ENCODE measurements at regions not wholly inside any gene's neighbourhood (a gene's known extent, or its start where the extent isn't known, plus 50 kb on each side); places are given as distances from the start of the nearest gene placed in this dataset.

DNA sequence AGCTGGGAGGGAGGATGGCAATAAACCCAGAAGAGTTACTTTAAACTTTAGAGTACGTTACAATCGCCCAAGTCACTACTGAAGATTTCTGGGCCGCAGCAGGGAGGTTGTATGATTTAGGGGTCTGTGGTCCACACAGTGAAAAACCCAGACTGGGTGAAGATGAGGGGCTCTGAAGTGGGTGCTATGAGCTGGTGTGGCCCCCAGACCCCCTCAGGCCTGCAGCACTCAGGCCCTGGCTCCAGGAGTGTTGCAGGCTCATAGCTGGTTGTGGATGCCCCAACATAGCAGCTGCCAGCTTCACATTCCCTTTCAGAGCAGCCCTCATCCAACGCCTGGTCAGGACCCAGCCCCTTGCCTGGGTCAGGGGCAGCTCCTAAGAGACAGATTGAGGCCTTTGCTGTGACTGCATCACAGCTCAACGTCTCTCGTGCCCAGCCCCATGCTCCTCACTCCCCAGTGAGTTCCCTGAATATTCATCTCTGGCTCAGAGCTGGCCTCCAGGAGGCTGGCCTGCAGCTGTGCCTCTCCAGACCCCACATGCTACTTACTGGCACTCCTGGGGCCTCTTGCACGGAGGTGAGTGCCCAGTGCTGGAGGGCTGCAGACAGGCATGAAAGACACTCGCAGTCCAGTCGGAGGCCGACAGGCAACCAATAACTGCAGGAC lies 94.5 kb upstream of the MYCN start:
- no peaks in the 10 kb centered on the region for H3K9me3 ChIP-seq (replicated peaks; ENCODE audit: insufficient read depth, low read length)
- H3K36me3 ChIP-seq (replicated peaks; ENCODE audit: insufficient read depth, low read length) = no peaks in the 10 kb centered on the region
- no peaks in the 10 kb centered on the region for H4K20me1 ChIP-seq (ENCODE audit: insufficient read depth, low read length)
- H3K4me2 ChIP-seq (ENCODE audit: low read depth, low read length) = no peak overlapping the region
- H3K27ac ChIP-seq (ENCODE audit: low read length) = no peak overlapping the region
- H3K79me2 ChIP-seq (ENCODE audit: low read length) = no peaks in the 10 kb centered on the region
- no peaks in the 10 kb centered on the region for H3K4me1 ChIP-seq (ENCODE audit: low read length)
- no peaks in the 10 kb centered on the region for H3F3A ChIP-seq (ENCODE audit: insufficient read depth, low read length)
- H3K9me2 ChIP-seq (replicated peaks; ENCODE audit: insufficient read depth, low read length) = no peaks in the 10 kb centered on the region
- H3K9ac ChIP-seq (ENCODE audit: low read length) = no peak overlapping the region
- TF ChIP-seq CTCF (IDR thresholded peaks at IDR 0.05; ENCODE audit: low read length) (no peak), EZH2phosphoT487 (IDR thresholded peaks at IDR 0.05; ENCODE audit: low read length) (no peak)
- H3K27me3 ChIP-seq (replicated peaks; ENCODE audit: insufficient read depth, low read length) = no peaks in the 10 kb centered on the region
- H3K4me3 ChIP-seq (ENCODE audit: low read length) = no peak overlapping the region
- no peak for DNase-seq
- no peak overlapping the region for H2AFZ ChIP-seq (ENCODE audit: low read length)

DNA sequence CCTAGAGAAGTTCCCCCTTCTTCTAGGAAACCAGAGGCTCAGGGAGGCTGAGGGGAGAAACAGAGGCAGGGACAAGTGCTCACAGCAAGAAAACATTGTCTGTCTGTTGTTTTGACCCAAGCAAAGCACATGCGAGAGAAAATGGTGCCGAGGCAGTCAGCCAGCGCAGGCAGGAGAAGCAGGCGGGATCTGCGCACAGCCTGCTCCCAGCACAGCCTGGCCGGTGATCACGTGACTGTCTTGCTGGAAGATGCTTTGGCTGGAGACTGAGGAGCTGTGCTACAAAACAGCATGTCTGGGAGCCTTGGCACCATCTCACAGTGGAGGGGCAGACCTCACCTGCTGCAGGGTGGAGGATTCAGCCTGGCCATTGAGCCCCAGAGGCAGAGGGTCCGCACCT lies 93.7 kb upstream of the MYCN start:
- no peaks in the 10 kb centered on the region for H3K27me3 ChIP-seq (replicated peaks; ENCODE audit: insufficient read depth, low read length)
- H3K36me3 ChIP-seq (replicated peaks; ENCODE audit: insufficient read depth, low read length) = no peaks in the 10 kb centered on the region
- no peak overlapping the region for H3K27ac ChIP-seq (ENCODE audit: low read length)
- no peak overlapping the region for H3K4me2 ChIP-seq (ENCODE audit: low read depth, low read length)
- no peak overlapping the region for H3K4me3 ChIP-seq (ENCODE audit: low read length)
- H3K9me2 ChIP-seq (replicated peaks; ENCODE audit: insufficient read depth, low read length) = no peaks in the 10 kb centered on the region
- H4K20me1 ChIP-seq (ENCODE audit: insufficient read depth, low read length) = no peaks in the 10 kb centered on the region
- DNase-seq = no peak
- H3F3A ChIP-seq (ENCODE audit: insufficient read depth, low read length) = no peaks in the 10 kb centered on the region
- H3K79me2 ChIP-seq (ENCODE audit: low read length) = no peaks in the 10 kb centered on the region
- TF ChIP-seq EZH2 (optimal IDR thresholded peaks at IDR 0.05; ENCODE audit: low read depth, low read length) (no peak), EZH2phosphoT487 (IDR thresholded peaks at IDR 0.05; ENCODE audit: low read length) (no peak), CTCF (IDR thresholded peaks at IDR 0.05; ENCODE audit: low read length) (no peak)
- H3K9ac ChIP-seq (ENCODE audit: low read length) = no peak overlapping the region
- H2AFZ ChIP-seq (ENCODE audit: low read length) = no peak overlapping the region
- H3K9me3 ChIP-seq (replicated peaks; ENCODE audit: insufficient read depth, low read length) = no peaks in the 10 kb centered on the region
- no peaks in the 10 kb centered on the region for H3K4me1 ChIP-seq (ENCODE audit: low read length)

DNA sequence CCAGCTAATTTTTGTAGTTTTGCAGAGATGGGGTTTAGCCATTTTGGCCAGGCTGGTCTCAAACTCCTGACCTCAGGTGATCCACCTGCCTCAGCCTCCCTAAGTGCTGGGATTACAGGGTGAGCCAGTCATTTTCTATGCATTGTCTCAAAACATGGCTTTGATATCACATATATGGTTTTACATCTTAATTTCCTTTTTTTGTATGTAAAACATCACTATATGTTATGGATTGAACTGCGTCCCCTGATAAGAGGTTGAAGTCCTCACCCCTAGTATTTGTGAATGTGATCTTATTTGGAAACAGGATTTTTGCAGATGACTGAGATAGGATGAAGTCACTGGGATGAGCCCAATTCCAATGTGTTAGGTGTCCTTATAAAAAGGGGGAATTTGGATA lies 89.8 kb upstream of the MYCN start:
- no peak overlapping the region for H2AFZ ChIP-seq (ENCODE audit: low read length)
- no peak overlapping the region for H3K9ac ChIP-seq (ENCODE audit: low read length)
- H3K9me2 ChIP-seq (replicated peaks; ENCODE audit: insufficient read depth, low read length) = no peaks in the 10 kb centered on the region
- no peaks in the 10 kb centered on the region for H3F3A ChIP-seq (ENCODE audit: insufficient read depth, low read length)
- H3K27me3 ChIP-seq (replicated peaks; ENCODE audit: insufficient read depth, low read length) = no peaks in the 10 kb centered on the region
- H3K9me3 ChIP-seq (replicated peaks; ENCODE audit: insufficient read depth, low read length) = no peaks in the 10 kb centered on the region
- TF ChIP-seq EZH2phosphoT487 (IDR thresholded peaks at IDR 0.05; ENCODE audit: low read length) (no peak), CTCF (IDR thresholded peaks at IDR 0.05; ENCODE audit: low read length) (no peak), EZH2 (optimal IDR thresholded peaks at IDR 0.05; ENCODE audit: low read depth, low read length) (no peak)
- no peaks in the 10 kb centered on the region for H3K79me2 ChIP-seq (ENCODE audit: low read length)
- H3K27ac ChIP-seq (ENCODE audit: low read length) = no peak overlapping the region
- H4K20me1 ChIP-seq (ENCODE audit: insufficient read depth, low read length) = no peaks in the 10 kb centered on the region
- no peak for DNase-seq
- no peaks in the 10 kb centered on the region for H3K36me3 ChIP-seq (replicated peaks; ENCODE audit: insufficient read depth, low read length)
- H3K4me3 ChIP-seq (ENCODE audit: low read length) = no peak overlapping the region
- no peak overlapping the region for H3K4me2 ChIP-seq (ENCODE audit: low read depth, low read length)
- no peaks in the 10 kb centered on the region for H3K4me1 ChIP-seq (ENCODE audit: low read length)
